Keratinocyte (primary cell): ENCODE measurements at regions not wholly inside any gene's neighbourhood (a gene's known extent, or its start where the extent isn't known, plus 50 kb on each side); places are given as distances from the start of the nearest gene placed in this dataset.

Source experiments
- EZH2 ChIP-seq: IDR thresholded peaks from one replicate; pipeline ENCODE4 v1.6.1; 2012; ENCODE audit warnings: inconsistent platforms, mild to moderate bottlenecking, low read length, moderate library complexity
- TF ChIP-seq, protein P1 (sequence below), 3 experiments: IDR thresholded peaks in 1 of 3; conservative IDR thresholded peaks in 1 of 3; optimal IDR thresholded peaks in 1 of 3; 2 replicates in 2 of 3; 3 replicates in 1 of 3; pipeline versions ENCODE3 to v1.5.1; 2011; ENCODE audit warnings: low read length in 3 of 3, mild to moderate bottlenecking in 3 of 3, moderate library complexity in 2 of 3, control low read depth in 1 of 3, inconsistent platforms in 1 of 3; ENCODE audit not compliant: insufficient read depth in 2 of 3; ENCODE audit errors: extremely low read depth in 1 of 3

DNA sequence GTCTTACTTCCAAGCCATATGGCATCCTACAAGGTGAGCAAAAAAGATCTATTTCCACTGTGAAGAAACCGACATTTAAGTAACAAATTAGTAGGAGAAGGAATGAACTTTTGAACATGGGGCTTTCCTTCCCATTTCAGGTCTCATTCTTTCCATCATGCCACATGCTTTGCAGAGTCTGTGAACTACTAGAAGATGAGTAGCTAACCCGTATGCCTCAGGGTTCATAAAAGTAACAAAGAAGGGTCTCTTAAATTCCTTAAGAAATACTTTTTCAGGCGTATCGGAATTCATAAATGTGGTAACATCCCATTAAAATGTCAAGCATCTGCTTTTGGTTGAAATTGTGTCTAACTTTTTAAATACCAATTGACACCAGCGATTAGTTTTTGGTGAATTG lies 81.3 kb upstream of the TNS3 start:
- TF ChIP-seq, protein P1, sequence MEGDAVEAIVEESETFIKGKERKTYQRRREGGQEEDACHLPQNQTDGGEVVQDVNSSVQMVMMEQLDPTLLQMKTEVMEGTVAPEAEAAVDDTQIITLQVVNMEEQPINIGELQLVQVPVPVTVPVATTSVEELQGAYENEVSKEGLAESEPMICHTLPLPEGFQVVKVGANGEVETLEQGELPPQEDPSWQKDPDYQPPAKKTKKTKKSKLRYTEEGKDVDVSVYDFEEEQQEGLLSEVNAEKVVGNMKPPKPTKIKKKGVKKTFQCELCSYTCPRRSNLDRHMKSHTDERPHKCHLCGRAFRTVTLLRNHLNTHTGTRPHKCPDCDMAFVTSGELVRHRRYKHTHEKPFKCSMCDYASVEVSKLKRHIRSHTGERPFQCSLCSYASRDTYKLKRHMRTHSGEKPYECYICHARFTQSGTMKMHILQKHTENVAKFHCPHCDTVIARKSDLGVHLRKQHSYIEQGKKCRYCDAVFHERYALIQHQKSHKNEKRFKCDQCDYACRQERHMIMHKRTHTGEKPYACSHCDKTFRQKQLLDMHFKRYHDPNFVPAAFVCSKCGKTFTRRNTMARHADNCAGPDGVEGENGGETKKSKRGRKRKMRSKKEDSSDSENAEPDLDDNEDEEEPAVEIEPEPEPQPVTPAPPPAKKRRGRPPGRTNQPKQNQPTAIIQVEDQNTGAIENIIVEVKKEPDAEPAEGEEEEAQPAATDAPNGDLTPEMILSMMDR (optimal IDR thresholded peaks at IDR 0.05 in 1 of 3, IDR thresholded peaks at IDR 0.05 in 1 of 3, conservative IDR thresholded peaks at IDR 0.05 in 1 of 3; ENCODE audit: extremely low read depth in 1 of 3, insufficient read depth in 2 of 3, low read length in 3 of 3): no peak
- TF ChIP-seq EZH2: no peak
